GM19035 (cell line): ENCODE measurements at regions not wholly inside any gene's neighbourhood (a gene's known extent, or its start where the extent isn't known, plus 50 kb on each side); places are given as distances from the start of the nearest gene placed in this dataset.

Experiments used
- ATAC-seq: cut with Tn5 transposase; IDR thresholded peaks from one replicate; pipeline ENCODE4 v1.9.1; 2021; ENCODE audit not compliant: unreplicated experiment

DNA sequence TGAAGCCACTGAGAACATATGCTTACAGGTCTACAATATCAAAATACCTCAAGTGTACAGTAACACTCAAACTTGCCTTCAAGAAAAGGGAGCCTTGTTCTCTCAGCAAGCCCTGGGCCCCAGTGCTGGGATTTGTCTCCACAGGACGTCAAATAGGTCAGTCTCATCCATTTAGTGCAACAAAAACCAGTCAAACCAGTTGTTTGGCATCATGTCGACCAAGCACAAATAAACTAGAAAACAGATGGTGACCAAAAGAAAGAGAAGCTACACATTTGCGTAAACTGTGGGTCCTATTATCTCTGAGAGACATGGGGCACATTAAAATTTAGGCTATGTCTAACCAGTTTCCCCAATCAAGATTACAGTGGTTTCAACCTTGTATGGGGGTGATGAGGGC lies 182.6 kb upstream of the PKDCC start:
- no peak for ATAC-seq

DNA sequence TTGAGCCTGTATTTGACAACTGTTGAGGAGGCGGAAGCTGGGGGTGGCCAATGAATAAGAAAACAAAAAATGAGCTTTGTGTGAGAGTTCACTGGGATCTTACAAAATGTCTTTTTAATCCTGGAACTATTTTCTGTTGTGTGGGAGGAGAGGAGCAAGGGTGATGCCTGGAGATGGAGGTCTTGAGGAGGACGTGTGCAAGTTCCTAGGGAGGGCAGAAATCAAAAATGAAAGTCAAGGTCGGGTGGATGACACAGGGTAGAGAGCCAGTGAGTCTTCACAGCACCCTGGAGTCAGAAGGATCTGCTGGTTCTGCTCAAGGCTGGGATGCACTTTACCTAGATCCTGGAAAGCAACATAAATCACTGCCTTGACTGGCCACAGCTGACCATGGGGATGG lies 180.3 kb upstream of the PKDCC start:
- ATAC-seq, result no peak

DNA sequence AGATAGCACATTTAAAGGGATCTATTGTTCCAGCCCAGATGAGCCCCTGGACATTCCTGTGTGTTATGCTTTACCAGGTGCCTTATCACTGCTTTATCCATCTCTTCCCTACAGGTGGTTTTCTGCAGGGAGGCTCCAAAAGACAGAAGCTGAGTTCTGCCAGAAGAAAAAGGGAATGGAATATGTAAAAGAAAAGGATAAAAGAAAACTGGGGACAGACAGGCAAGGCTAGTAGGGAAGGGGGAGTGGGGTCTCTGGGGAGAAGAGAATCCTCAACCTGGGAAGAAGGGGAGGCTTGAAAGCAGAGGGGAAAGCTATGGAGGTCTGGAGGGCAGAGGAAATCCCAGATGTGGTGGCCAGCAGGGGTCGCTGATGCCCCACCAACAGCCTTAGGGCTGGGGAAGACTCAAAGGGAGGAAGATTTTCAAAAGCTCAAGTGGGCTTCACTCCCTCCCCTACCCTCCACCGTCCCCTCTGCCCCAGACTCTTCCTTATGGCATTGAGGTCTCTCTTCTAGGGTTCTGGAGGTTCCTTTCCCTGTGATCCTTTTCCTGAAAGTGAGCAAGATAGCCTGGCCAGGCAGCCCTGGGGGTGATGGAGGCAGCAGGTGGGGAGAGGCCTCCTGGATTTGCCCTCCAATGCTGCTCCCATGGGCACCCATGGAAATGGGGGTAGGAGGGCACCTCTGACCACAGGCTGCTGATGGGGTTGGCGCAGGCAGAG lies 178.1 kb upstream of the PKDCC start:
- ATAC-seq, result peak; percentile 72

DNA sequence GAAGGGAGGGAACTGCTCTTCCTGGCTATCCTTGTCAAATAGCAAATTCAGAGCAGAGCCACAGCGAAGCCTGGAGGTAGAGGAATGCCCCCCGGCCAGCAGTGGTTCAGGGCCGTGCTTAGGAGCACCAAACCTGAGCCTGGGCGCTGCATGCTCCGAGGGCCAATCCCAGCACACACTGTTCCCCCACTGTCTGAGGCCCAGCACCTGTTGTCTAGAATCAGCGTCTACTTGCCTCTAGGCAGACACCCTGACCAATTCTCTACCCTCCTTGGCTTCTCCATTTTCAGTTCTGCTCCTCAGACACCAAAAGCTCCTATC lies 177.6 kb upstream of the PKDCC start:
- ATAC-seq, result no peak

DNA sequence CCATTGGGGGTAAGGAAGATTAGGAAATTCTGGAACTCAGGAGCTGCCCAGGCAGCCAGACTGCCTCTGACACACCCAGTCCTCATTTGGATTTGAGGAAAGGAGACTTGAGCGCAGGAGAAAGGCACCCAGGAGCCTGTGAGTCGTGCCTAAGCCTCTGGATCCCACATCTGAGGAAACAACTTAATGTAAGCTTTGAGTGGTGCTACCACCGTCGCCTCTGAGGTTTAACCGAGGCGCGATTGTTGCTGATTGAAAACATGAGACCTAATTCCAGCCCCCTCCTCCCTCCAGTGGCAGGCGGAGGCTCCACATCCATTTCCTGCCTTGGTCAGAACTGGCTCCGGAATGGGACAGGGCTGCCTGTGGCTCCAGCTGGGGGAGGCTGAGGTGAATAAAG lies 176.7 kb upstream of the PKDCC start:
- ATAC-seq, result no peak

DNA sequence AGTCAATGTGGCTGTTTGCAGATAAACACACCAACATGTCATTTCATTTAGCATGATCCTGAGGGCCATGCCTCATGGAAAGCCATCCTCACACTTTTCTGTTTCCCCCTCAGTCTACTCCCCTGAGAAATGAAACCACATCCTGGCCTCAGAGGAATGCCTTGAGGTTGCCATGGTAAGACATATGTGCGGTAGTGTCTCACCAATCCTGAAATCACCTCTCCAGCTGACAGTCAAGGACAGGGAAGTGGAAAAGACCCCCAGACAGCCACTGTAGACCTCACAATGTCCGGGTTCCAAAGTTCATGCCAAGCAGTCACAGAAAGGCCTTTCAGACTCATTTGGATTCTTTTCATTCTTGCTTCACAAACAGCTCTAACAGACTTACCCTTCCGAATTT lies 175.2 kb upstream of the PKDCC start:
- ATAC-seq, result no peak

DNA sequence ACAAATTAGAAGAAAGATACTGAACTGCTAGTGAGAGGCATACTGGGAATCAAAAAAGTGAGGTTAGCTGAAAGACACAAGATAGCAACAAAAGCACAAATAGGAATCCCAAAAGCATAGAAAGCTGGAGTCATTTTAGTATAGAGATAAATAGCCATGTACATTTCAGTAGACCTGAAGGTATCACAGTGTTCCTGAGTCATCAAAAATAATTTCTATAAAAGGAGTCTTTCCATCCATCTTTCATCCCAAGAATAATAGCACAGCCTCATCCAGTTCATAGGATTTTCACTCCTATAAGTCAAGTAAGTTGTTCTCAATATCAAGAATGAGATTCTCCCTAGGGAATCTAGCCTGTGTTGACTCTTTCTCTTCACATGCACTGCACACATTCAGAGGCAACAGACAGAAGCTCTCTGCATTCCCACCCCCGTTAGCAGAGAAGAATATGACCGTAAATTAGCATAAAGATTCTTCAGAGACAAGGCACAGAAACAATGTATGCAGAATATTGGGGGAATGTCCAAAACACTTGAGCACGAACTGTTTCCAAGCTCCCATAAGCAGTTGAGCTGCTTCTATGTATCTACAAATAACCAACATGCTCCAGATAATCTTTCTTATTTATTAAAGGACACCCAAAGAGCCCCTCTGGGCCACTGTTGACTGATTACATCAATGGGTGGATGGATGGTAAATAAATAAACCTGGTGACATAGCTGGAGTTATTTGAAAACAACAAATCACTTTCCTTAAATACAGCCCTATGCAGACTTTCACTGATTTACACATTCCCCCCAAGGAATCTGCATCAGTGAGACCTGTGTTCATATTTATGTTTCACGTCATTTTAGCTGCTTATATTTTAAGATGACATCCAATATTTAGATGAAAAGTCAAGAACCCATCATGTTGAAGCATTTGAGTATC lies 174.5 kb upstream of the PKDCC start:
- no peak for ATAC-seq

DNA sequence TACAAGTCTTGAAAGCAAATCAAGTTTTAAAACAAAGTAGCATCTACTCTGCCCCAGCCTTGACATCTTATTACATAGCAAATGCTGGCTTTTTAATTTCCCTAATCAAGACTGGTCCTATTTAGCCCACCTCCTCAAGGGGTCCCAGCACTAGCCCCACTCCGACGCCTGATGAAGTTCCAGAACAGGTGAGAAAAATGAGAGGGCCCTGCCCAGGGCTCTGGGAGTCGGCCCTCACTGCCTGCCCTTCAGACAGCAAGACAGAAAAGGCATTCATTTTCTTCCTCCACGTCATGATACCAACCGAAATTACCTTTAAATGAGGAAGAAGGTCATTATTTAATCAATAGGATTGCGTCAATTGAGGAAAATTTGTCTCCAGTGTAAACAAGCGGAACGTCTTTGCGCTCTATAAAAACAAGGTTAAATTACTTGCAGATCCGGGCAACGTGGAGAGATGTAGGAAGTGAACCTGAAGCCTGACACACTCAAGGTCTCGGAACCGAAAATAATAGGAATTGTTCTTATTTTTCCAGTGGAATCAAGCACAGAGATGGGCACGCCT lies 170.6 kb upstream of the PKDCC start:
- ATAC-seq, result no peak

DNA sequence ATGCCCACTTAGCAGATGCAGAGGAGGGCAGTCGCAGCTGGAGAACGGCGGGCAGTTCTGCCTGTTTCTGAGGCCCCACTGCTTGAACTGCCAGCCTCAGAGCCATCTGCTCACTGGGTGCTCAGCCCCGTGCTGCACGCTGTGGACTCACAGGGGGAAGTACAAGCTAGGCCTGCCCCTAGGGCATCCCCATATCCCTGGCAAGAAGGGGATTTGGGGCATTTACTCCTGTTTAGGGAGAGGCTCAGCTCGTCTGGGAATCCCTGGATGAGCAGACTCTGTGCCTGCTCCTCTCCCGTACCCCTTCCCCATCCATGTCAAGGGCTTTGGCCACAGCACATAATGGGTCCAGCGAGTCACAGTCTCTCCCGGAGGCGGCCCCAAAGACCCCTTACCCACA lies 169.8 kb upstream of the PKDCC start:
- ATAC-seq, result no peak

DNA sequence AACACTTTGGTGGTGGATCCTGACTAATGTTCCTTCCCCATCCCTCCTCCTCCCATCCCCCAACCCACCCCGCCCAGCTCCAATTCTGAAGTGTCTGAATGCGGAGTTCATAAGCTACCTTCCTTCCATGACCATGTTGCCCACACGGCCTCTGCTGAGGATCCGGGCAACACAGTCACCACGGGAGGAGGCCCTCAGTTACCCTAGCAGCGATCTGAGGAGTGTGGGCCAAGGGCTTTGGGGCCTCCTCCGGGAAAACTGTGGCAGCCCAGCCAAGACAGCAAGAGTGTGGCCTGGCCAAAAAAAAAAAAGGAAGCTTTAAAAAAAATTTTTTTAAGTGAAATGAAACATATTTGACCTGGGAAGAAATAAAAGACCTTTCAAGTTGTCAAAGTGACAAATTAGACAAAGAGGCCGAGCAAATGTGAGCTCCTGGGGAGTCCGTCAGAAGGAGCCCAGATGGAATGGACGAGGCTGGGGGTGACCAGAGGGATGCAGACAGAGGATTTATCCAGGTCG lies 169.0 kb upstream of the PKDCC start:
- no peak for ATAC-seq

DNA sequence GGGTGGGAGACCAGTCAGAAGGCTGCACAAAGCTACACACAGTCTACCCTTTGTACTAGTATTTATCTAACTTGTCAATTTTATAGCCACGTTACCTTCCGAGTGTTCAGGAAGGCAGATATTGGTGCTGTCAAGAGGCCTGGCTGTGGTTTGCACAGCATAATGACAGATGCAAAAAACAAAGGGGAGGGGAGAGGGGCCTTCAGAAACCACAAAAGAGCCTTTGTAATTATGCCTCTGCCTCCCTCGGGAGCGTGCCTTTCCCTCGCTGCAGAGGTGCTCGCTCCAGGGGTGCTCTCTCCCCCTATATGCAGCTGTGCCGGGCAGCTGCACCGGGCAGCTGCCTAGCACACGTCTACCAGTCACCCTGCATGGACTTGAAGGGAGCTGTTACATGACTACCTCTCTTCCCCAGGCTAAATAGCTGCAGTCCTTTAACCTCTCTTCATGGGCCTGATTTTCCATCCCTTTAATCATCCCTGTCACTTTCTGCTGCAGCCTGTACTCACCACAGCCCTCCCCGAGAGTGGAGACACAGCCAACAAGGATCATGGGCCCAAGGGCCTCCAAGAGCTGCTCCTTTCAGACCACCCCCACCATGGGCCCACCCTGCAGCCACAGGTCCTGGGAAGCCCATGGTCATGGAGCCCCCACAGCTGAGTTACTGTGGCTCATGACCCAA lies 168.4 kb upstream of the PKDCC start:
- no peak for ATAC-seq

DNA sequence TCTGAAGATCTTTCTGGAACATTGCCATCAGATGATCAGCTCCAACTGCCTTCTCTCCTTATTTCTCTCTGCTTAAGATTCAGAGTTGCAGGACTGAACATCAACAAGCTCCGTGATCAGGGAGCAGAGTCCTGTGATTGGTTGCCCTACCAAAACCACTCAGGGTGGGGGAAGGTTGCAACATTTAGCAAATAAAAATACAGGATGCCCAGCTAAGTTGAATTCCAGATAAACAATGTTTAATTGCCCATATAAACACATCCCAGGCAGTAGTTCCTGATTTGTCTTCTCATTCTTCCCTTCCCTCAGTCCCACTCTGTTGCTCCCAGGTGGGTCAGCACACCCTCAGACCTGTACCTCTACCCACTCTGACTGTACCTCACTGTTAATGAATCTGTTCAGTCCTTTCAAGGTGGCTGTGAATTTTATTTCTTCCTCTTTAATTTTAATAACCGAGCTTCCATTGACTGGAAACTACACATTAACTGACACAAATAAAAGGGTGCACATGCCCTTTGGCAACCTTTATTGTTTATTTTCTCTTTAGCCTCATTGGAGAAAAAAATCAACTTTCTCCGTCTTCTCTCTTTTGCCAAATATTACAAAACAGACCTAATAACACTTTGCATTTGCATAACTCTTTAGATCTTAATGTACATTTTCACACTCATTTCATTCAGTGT lies 167.1 kb upstream of the PKDCC start:
- ATAC-seq, result no peak

DNA sequence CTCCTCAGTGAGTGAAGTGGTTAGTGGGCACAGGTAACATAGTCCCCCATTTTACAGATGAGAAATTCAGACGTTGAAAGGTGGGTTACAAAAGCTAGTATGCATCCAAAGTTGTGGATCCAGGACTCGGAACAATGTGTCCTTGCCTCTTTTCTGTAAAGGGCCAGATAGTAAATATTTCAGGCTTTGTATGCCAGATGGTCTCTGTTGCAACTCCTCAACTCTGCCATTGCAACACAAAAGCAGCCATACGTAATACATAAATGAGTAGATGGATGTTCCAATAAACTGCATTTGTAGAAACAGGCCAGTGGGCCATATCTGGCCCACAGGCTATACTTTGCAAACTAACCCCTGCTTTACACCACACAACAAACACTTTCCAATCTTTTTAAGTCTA lies 166.6 kb upstream of the PKDCC start:
- no peak for ATAC-seq

DNA sequence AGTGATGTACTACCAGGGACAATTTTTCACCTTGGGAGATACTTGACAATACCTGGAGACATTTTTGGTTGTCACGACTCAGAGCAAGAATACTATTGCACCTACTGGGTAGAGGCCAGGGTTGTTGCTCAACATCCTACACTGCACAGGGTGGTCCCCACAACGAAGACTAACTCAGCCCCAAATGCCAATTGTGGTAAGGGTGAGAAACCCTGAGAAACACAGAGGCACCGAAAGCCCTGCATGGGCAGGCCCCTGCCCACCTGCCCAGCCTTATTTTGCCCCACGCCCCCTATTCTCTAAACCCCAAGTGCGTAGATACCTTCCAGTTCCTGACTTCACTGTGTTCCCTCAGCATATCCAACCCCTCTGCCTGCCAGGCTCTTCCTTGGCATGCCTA lies 163.1 kb upstream of the PKDCC start:
- ATAC-seq, result no peak

DNA sequence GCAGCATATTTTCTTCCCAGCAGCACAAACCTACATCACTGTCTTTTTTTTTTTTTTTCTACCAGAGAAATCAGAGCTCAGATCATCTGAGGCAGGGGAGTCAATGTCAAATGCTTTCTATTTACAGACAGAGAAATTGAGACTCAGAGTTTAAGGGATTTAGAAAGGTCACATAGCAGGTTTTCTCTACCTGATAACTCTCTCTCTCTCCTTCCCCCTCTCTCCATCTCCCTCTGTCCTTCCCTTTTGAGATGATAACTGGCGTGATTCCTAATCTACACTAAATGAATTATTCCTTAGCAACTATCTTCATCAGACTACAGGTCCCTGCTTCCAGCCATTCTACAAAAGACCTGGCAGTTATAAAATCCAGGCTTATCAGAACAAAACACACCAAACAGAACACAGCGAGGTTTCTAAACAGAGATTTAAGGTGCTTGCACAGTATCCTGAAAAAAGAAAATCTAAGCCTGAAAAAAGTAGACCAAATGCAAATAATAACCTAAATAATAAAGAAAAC lies 161.6 kb upstream of the PKDCC start:
- no peak for ATAC-seq

DNA sequence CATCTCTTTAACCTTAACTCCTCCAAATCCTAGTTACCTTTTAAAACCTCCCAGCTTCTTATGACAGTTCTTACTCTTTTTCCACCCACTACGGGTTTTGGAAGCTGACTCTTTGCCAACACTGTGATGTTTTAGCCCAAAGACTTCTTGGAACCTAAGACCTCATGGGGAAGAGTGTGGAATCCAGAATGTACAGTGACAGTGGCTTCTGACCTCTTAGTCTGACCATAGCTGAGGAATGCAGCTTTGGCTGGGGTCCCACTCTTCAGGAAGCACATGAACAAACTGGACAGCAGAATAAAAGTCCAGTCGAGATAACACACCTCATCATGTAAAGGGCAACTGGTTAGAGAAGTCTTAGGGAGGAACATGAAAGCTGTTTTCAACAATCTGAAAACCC lies 161.1 kb upstream of the PKDCC start:
- ATAC-seq, result no peak

DNA sequence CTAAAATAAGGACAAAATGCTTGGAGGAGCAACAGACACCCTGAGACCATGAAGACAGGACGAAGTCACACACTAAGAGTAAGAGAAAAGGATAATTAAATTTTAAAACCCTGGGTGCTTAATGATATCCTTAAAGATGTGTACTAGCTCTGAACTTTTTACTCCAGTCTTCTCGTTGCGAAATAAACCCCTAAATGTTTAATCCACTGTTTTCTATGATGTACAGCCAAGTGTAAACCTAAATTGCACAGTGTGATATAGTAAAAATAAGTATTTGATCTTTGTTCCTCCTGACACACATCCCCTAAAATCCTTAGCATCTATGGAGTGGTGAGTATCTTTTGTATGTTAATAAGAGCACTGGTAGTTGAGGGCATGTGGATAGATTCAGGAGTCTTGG lies 157.5 kb upstream of the PKDCC start:
- no peak for ATAC-seq

DNA sequence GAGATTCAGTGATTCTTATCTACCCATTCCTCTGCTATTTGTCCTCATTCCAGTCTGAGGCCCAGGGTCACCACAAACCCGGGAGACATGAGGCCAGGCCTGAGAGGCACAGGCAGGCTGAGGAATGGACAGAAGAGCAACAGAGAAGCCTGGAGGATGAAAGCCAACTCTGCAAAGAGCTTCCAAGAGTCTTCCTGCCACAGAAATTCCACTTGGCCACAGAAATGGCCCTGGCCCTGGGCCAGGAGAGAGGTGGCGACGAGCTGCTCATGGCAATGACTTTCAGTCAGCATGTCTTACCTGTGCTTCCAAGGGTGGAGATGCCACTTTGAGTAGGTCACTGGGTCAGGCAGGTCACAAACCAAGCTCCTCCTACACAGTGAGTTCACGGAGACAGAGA lies 155.3 kb upstream of the PKDCC start:
- ATAC-seq, result no peak

DNA sequence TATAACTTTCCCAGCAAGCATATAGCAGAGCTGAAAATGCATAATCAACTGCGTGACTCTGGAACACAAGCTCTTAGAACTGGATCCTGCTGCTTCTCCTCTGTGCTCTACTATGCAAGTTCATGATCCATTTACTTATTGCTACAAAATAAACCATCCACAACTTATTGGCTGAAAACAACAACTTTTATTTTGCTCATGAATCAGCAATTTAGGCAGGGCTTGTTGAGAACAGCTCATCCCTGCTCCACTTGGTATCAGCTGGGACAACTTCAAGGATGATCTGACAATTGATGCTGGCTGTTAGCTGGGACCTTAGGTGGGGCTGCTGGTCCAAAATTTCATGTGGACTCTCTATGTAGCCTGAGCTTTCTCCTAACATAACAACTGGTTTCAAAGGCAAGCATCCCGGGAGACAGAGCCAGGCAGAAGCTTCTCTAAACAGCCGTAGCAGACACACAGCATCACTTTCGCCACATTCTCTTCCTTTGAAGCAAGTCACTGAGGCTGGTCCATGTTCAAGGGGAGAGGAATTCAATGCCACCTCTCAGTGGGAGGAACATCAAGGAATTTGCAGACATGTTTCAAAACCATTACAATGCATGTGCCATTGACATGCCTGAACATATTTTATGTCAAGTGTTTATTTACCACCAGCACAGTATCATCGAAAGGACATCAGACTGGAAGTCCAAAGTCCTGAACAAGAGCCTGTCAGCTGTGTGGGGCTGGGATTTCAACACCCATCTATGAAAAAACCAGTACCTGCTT lies 153.1 kb upstream of the PKDCC start:
- ATAC-seq, result no peak

DNA sequence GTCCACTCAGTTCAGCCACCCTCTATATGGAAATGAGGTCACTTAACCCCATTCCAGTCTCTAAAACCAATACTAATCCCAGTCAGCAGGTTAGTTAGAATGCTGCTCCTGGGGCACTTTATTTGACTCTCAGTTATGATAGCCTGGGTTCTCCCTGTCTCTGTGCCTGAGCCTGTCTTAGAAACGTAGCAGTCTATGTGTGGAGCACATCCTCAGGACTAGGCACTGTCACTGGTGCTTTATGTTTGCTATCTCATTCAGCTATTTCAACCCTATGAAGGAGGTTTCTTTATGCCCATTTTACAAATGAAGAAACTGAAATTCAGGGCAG lies 152.5 kb upstream of the PKDCC start:
- no peak for ATAC-seq
